ENCODE measurements at regions not wholly inside any gene's neighbourhood (a gene's known extent, or its start where the extent isn't known, plus 50 kb on each side); places are given as distances from the start of the nearest gene placed in this dataset.
"Not testable (repeated sequence)": the region's sequence is repeated elsewhere in the genome, so short reads cannot be mapped to it uniquely, and the experiment has no call there.

GRCh38 chr18:41059126-41059415 is 896.0 kb upstream of the PIK3C3 start:
- Histone ChIP-seq H3K27me3 (replicated peaks; ENCODE audit: control insufficient read depth, insufficient read depth, low read length) (no peaks in the 10 kb centered on the region), H3K36me3 (ENCODE audit: control insufficient read depth, insufficient read depth, low read length) (no peaks in the 10 kb centered on the region), H3K4me3 (replicated peaks; ENCODE audit: low read depth, low read length) (no peak overlapping the region)
- TF ChIP-seq CTCF (IDR thresholded peaks at IDR 0.05; ENCODE audit: insufficient read depth, low read length, poor library complexity, severe bottlenecking): no peak
- no peak for DNase-seq (ENCODE audit: extremely low read depth, insufficient read length)

GRCh38 chr18:41058351-41059125 is 896.5 kb upstream of the PIK3C3 start:
- no peak overlapping the region for H3K4me3 ChIP-seq (replicated peaks; ENCODE audit: low read depth, low read length)
- no peak for DNase-seq (ENCODE audit: extremely low read depth, insufficient read length)
- TF ChIP-seq CTCF (IDR thresholded peaks at IDR 0.05; ENCODE audit: insufficient read depth, low read length, poor library complexity, severe bottlenecking): no peak
- no peaks in the 10 kb centered on the region for H3K36me3 ChIP-seq (ENCODE audit: control insufficient read depth, insufficient read depth, low read length)
- no peaks in the 10 kb centered on the region for H3K27me3 ChIP-seq (replicated peaks; ENCODE audit: control insufficient read depth, insufficient read depth, low read length)

- no peak for TF ChIP-seq CTCF (IDR thresholded peaks at IDR 0.05; ENCODE audit: insufficient read depth, low read length, poor library complexity, severe bottlenecking)
- no peak for DNase-seq (ENCODE audit: extremely low read depth, insufficient read length)
- H3K4me3 ChIP-seq (replicated peaks; ENCODE audit: low read depth, low read length): no peak overlapping the region
Observed at GRCh38 chr18:41052625-41053024, 902.4 kb upstream of the PIK3C3 start.

GRCh38 chr18:41046250-41046649 is 908.8 kb upstream of the PIK3C3 start:
- H3K4me3 ChIP-seq (replicated peaks; ENCODE audit: low read depth, low read length); H3K27me3 ChIP-seq (replicated peaks; ENCODE audit: control insufficient read depth, insufficient read depth, low read length); DNase-seq (ENCODE audit: extremely low read depth, insufficient read length); H3K36me3 ChIP-seq (ENCODE audit: control insufficient read depth, insufficient read depth, low read length): not testable (repeated sequence)

More at GRCh38 chr18:41052625-41053024, 902.4 kb upstream of the PIK3C3 start:
- Histone ChIP-seq H3K27me3 (replicated peaks; ENCODE audit: control insufficient read depth, insufficient read depth, low read length) (no peaks in the 10 kb centered on the region), H3K36me3 (ENCODE audit: control insufficient read depth, insufficient read depth, low read length) (no peaks in the 10 kb centered on the region)

- Histone ChIP-seq H3K27me3 (replicated peaks; ENCODE audit: control insufficient read depth, insufficient read depth, low read length) (no peaks in the 10 kb centered on the region), H3K36me3 (ENCODE audit: control insufficient read depth, insufficient read depth, low read length) (no peaks in the 10 kb centered on the region), H3K4me3 (replicated peaks; ENCODE audit: low read depth, low read length) (no peak overlapping the region)
- no peak for TF ChIP-seq CTCF (IDR thresholded peaks at IDR 0.05; ENCODE audit: insufficient read depth, low read length, poor library complexity, severe bottlenecking)
- DNase-seq (ENCODE audit: extremely low read depth, insufficient read length): no peak
Observed at GRCh38 chr18:41043876-41044275, 911.2 kb upstream of the PIK3C3 start.

- H3K27me3 ChIP-seq (replicated peaks; ENCODE audit: control insufficient read depth, insufficient read depth, low read length): no peaks in the 10 kb centered on the region
- TF ChIP-seq CTCF (IDR thresholded peaks at IDR 0.05; ENCODE audit: insufficient read depth, low read length, poor library complexity, severe bottlenecking): no peak
- H3K36me3 ChIP-seq (ENCODE audit: control insufficient read depth, insufficient read depth, low read length): no peaks in the 10 kb centered on the region
- no peak for DNase-seq (ENCODE audit: extremely low read depth, insufficient read length)
- H3K4me3 ChIP-seq (replicated peaks; ENCODE audit: low read depth, low read length): no peak overlapping the region
Observed at GRCh38 chr18:41042866-41043265, 912.2 kb upstream of the PIK3C3 start.

All from GM06990 (cell line).